Ovary (tissue), 3 donors: ENCODE measurements at regions not wholly inside any gene's neighbourhood (a gene's known extent, or its start where the extent isn't known, plus 50 kb on each side); places are given as distances from the start of the nearest gene placed in this dataset.

Experiments used
- CTCF ChIP-seq, 3 donors: fragments of 450-650 bp in 2 of 3; fragments of 200-600 bp in 1 of 3; IDR thresholded peaks; one replicate each; pipeline versions ENCODE4 v1.5.1 to v1.8.0; 2016 to 2022; ENCODE audit warnings: antibody characterized with exemption in 3 of 3, mild to moderate bottlenecking in 1 of 3
- POLR2A ChIP-seq: fragments of 450-650 bp; IDR thresholded peaks from one replicate; pipeline ENCODE4 v1.6.1; 2017; ENCODE audit warnings: antibody characterized with exemption, mild to moderate bottlenecking, moderate library complexity
- donor health status: DM: no; HTN: no; CAD: no.

DNA sequence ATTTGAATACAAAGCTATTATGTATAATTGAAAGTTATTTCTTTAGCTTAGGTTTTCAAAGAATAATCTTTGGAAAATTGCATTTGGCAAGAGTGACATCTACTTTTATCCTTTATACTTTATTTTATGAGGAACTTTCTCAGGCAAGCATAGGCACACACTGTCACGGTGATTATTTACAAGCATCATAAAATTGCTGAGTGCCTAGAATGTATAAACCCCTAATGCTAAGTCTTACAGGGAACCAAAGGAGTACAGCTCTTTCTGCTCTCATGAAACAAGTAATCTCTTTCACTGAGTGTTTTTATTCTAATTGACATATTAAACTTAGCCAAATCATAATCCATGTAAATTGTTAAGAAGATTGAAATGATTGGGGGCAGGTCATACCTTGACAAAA is 154.9 kb downstream of the FSCB start:
- TF ChIP-seq CTCF (IDR thresholded peaks at IDR 0.05) (no peak), POLR2A (no peak)
